HG02970 (cell line): ENCODE measurements at regions not wholly inside any gene's neighbourhood (a gene's known extent, or its start where the extent isn't known, plus 50 kb on each side); places are given as distances from the start of the nearest gene placed in this dataset.

Experiments used
- ATAC-seq: cut with Tn5 transposase; IDR thresholded peaks from one replicate; pipeline ENCODE4 v1.9.1; 2021; ENCODE audit warnings: mild to moderate bottlenecking, moderate library complexity, moderate number of reproducible peaks; ENCODE audit not compliant: unreplicated experiment, low FRiP score

DNA sequence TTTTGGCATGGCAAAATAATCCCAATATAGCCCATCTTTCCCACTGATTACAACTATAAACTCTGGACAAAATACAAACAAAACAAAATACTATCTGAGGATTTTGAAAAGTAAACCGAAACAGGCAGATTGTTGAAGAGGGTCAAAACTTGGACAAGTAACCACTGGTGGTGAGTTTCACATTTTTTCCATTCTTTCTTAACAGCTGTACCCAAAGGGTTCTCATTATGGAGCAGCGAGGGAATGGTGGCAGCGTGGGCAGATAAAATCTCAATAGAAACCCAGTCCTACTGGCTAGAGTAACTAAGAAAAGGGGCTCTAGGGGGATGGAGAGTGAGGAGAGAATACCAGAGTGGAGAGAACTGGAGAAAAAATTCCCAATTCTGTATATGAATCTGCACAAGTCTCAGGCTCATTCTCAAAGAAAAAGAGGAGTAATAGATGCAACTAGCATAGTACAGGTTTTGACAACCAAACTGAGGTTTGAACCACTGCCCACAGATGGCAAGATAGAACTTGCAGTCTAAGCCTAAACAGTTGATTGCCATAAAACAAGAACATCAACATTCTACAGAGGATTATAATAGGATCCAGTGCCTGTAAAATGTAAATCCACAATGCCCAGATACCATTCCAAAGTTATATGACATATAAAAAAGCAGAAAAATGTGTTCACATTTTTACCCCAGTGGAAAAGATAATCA is 284.5 kb downstream of the KCNRG start:
- no peak for ATAC-seq

DNA sequence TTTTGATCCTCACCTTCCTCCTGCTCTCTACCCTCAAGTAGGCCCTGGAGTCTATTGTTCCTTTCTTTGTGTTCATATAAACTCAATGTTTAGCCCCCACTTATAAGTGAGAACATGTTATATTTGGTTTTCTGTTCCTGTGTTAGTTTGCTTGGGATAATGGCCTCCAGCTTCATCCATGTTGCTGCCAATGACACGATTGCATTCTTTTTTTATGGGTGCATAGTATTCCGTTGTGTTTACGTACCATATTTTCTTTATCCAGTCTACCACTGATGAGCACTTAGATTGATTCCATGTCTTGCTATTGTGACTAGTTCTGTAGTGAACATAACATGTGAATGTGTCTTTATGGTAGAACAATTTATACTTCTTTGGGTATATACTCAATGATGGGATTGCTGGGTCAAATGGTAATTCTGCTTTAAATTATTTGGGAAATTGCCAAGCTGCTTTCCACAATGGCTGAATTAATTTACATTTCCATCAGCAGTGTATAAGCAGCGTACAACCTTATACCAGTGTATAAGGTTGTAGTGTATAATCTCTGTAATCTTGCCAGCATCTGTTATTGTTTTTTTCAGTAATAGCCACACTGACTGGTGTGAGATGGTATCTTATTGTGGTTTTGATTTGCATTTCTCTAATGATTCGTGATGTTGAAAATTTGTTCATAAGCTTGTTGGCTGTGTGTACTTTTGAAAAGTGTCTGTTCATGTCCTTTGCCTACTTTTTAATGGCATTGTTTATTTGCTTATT is 288.9 kb downstream of the KCNRG start:
- ATAC-seq, result no peak

DNA sequence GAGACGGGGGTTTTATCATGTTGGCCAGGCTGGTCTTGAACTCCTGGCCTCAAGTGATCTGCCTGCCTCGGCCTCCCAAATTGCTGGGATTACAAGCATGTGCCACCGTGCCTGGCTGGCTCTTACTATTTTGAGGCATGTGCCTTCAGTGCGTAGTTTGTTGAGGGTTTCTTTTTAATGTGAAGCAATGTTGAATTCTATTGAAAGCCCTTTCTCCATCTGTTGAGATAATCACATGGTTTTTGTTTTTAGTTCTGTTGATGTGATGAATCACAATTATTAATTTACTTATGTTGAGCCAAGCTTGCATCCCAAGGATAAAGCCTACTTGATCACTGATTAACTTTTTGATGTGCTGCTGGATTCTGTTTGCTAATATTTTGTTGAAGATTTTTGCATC is 290.9 kb downstream of the KCNRG start:
- no peak for ATAC-seq

DNA sequence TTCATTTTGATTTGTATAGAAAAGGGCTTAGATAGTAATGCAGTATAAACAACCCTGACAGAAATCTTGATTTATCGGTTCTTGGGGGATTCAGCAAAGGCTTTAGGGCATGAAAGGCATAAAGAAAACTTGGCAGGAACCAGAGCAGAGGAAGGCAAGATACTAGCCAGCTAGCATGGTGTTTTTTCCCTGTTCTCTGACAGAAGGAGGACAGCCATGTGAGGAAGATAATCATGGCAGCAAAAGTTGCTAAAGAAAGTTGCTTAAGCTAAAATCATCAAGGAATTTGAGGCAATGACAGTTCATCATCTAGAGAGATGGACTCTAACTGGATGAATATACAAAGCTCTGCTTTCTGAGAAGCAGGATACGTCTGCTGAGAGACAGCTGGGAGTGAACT is 294.1 kb downstream of the KCNRG start:
- no peak for ATAC-seq

- no peak for ATAC-seq
These were observed 294.8 kb downstream of the KCNRG start for GRCh38 chr13:50309882-50310594.

GRCh38 chr13:50310734-50311133 is 295.5 kb downstream of the KCNRG start:
- no peak for ATAC-seq

DNA sequence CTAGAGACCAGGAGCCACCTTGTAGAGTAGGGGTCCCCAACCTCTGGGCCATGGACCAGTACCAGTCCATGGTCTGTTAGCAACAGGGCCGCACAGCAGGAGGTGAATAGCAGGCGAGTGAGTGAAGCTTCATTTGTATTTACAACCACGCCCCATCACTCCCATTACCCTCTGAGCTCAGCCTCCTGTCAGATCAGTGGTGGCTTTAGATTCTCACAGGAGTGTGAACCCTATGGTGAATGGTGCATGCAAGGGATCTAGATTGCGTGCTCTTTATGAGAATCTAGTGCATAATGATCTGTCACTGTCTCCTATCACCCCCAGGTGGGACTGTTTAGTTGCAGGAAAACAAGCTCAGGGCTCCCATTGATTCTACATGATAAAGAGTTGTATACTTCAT is 303.6 kb downstream of the KCNRG start:
- ATAC-seq, result no peak

GRCh38 chr13:50319635-50320255 is 304.5 kb downstream of the KCNRG start:
- no peak for ATAC-seq

DNA sequence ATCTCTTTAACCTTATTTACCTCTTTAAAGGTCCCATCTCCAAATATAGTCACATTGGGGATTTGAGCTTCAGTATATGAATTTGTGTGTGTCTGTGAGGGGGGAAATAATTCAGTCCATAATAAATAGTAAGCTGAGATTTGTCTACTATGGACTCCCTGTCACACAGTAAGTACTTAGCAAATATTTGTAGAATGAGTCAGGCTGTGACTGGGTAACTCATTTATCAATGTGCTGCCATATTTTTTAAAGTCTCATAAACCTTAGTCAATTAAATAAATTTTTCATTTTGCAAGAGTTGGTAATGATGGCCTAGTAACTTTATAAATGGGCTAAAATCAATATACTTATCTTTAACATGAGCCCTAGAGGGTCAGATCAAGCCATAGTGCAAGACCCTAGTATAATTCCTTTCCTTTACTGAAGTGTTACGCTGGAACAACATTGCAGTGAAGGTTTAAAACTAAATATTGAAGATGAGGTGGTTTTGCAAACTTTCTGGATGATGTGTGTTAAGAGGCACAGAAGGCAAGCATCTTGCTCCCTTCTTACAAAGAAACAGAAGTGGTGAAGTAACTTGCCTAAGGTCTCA is 305.1 kb downstream of the KCNRG start:
- no peak for ATAC-seq

- ATAC-seq, result no peak
These were observed 306.8 kb downstream of the KCNRG start for GRCh38 chr13:50322006-50322405.

- no peak for ATAC-seq
These were observed 308.3 kb downstream of the KCNRG start for GRCh38 chr13:50323440-50324065.

DNA sequence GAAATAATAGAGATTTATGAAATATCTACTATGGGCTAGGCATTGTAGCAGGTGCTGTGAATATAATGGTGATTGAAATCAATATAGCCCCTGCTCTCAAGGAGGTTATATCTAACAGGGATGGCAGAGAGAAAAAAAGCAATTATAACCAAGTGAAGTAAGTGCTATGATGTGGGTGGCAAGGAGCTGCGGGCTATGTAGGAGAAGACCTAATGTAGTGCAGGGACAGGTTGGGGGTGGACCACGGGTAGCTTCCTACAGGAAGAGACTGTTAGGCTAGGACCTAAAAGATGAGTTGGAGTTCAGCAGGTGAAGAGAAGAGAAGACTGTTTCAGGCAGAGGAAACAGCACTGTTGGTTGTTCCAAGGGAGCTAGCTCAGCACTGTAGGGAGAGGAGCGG is 311.0 kb downstream of the KCNRG start:
- no peak for ATAC-seq

DNA sequence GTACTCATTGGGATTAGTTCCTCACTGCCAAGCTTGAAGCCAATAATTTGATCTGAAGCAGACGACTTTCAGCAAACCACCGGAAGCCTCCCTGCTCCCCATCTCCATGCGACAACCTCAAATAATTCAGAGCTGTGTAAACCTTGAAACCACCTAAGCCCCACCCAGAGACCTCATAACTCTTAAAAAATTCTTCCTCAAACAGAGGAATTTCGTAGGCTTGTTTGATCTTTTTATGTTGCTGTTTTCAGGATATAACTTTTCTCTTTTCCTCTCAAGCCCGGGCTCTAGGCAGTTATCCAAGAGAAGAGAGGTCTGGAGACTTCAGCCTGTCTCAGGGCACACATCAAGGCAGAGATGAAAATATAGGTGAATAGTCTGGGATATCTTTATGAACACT is 311.6 kb downstream of the KCNRG start:
- ATAC-seq, result no peak

- no peak for ATAC-seq
These were observed 319.0 kb downstream of the KCNRG start for GRCh38 chr13:50334115-50334778.

DNA sequence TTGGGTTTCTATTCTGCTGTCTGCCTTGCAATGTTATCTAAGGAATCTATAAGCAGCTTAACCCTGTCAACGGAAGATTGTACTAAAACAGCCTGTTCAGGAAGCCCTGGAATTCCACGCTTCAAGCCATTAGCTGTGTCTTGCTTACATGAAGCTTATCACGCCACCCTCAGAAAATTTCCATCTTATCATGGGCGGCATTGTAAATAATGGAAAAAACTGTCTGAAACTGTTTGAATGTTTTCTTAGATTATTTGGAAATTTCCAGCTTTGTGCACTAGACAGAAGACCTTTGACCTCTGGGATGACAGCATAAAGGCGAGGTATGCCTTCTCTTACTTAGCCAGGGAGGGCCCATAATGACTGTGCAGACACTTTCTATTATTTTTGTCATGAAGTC is 319.7 kb downstream of the KCNRG start:
- no peak for ATAC-seq

DNA sequence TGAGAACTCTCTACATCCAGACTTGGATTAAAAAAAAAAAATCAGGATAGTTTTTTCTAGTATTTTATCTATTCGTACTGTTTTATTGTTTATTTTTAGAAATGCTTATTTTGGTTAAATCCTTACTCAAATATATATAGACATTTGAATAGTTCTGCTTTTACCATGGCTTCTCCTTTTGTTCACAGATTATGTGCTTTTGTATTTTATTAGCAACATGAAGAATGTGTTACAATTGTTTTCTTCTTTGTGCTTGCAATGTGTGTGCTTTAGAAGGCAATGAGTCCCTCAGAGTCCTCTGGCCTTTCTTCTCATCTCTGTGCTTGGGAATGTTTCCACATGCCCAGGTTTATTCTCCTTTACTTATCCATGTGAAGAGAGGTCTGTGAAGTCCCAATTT is 324.0 kb downstream of the KCNRG start:
- no peak for ATAC-seq

- no peak for ATAC-seq
These were observed 324.9 kb downstream of the KCNRG start for GRCh38 chr13:50340146-50340545.

DNA sequence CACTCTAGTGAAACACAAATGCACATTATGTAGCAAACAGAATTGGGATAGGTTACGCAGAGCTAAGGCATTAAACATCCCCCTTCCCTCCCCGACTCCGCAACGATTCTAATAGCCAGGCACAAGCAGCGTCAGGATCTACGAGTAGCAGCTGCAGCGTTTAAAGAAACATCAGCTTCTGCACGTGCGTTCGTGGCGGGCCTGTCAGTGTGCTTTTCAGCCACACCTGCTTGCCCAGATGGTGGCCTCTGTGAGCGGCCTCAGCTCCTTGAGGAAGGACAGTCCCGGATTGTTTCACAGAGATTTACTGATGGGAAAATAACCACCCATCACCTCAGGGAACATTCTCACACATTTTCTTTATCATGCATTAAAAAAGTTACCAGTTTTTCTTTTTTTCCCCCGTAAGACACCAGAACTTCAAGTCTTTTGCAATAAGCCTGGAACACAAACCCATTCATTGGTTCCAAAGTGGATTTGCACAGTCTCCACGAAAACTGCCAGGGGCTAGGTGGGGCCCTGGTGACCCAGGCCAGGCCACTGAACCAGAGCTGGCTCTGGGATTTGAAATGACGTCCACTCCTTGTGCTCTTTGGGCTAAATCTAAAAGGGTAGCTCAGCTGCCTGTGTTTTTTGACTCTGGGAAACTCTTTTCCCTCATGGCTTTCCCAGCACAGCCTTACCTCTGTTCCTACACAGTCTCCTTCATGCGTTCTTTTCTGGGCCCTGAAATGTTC is 325.5 kb downstream of the KCNRG start:
- no peak for ATAC-seq

- ATAC-seq, result no peak
These were observed 326.3 kb downstream of the KCNRG start for GRCh38 chr13:50341526-50341925.
